ENCODE measurements at regions not wholly inside any gene's neighbourhood (a gene's known extent, or its start where the extent isn't known, plus 50 kb on each side); places are given as distances from the start of the nearest gene placed in this dataset.

DNA sequence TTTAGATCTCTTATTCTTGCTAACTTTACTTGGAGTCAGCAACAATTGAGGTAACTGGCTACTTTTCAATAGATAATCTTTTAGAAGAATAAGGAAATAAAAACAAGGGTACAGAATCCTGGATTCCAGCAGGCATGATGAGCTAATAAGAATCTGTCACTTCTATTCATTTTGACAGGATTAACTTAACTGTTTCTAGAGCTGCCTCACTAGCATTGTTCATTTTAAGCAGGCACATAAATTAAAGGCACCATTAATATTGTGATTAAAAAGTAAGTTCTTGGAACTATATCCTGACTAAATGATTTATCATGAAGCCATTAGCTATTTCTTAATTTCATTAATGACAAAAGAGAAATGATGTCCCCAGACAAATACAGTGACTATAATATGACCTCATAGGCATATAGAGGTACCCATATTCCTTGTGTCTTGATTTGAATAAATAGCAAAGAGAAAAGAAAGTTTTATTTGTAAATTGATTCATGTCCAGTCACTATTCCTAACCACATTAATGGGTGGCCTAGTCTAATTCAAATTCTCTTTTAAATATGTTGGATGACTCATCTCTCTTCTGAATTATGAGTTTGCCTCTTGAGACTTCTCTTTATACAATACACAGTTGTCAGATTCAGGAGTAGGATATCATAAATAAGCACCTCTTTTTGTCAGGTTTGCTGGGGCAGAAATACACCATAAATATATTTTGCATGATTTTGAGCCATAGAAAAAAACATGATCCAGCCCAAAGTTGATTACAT lies 343.0 kb downstream of the SLITRK2 start:
- no peak for TF ChIP-seq CTCF (IDR thresholded peaks at IDR 0.05; ENCODE audit: poor library complexity)
- no peak for TF ChIP-seq EZH2 (IDR thresholded peaks at IDR 0.05; ENCODE audit: borderline replicate concordance)
- TF ChIP-seq EZH2phosphoT487 (IDR thresholded peaks at IDR 0.05; ENCODE audit: low read depth, severe bottlenecking, unreplicated experiment): no peak

Measured in hepatocyte (in vitro differentiated cells).